SK-N-SH (cell line): ENCODE measurements at regions not wholly inside any gene's neighbourhood (a gene's known extent, or its start where the extent isn't known, plus 50 kb on each side); places are given as distances from the start of the nearest gene placed in this dataset.

Experiments
- CTCF ChIA-PET: fragments of 300-600, 350-600 bp; formaldehyde crosslinking; extraction: SDS; loops from one replicate; lab custom pipeline; 2021; lab: Yijun Ruan, JAX
- POLR2A ChIA-PET: fragments of 350-600 bp; sonication (Branson Sonifier 250); formaldehyde crosslinking; extraction: SDS; loops from one replicate; lab custom pipeline; 2020; ENCODE audit warnings: antibody characterized with exemption, inconsistent platforms; lab: Yijun Ruan, JAX
- DNase-seq: peaks from one replicate; pipeline ENCODE4 v3.0.0; 2012
- H2AFZ ChIP-seq: fragments of 200-600 bp; sonication (generic); 2 replicates; pipeline ENCODE4 v1.8.1; 2016; ENCODE audit warnings: antibody characterized with exemption, mild to moderate bottlenecking, low read depth
- H3F3A ChIP-seq: fragments of 200-600 bp; sonication (generic); replicated peaks from 2 replicates; pipeline ENCODE3; 2016; ENCODE audit warnings: antibody characterized with exemption, mild to moderate bottlenecking; ENCODE audit not compliant: insufficient read depth
- H3K27ac ChIP-seq, 2 experiments: fragments of 200-500 bp in 1 of 2; fragments of 200-600 bp in 1 of 2; sonication (Bioruptor generic) in 1 of 2; sonication (generic), shearing (Covaris generic) in 1 of 2; 2 replicates each; pipeline versions ENCODE4 v1.5.1 to v1.6.1; 2014 to 2016; ENCODE audit warnings: low read depth in 2 of 2, inconsistent platforms in 1 of 2, low read length in 1 of 2, mild to moderate bottlenecking in 1 of 2, mixed read lengths in 1 of 2
- H3K27me3 ChIP-seq: fragments of 200-600 bp; sonication (generic), shearing (Covaris generic); 2 replicates; pipeline ENCODE4 v1.6.1; 2016; ENCODE audit warnings: mixed run types; ENCODE audit not compliant: insufficient read depth
- H3K36me3 ChIP-seq, 2 experiments: fragments of 200-500 bp in 1 of 2; fragments of 200-600 bp in 1 of 2; sonication (Bioruptor generic) in 1 of 2; sonication (generic) in 1 of 2; replicated peaks in 1 of 2; 2 replicates each; pipeline versions ENCODE3 to v1.5.1; 2014 to 2016; ENCODE audit warnings: low read length in 1 of 2, mild to moderate bottlenecking in 1 of 2; ENCODE audit not compliant: insufficient read depth in 2 of 2, control insufficient read depth in 1 of 2
- H3K4me1 ChIP-seq, 2 experiments: fragments of 200-500 bp in 1 of 2; fragments of 200-600 bp in 1 of 2; sonication (Bioruptor generic) in 1 of 2; sonication (generic), shearing (Covaris generic) in 1 of 2; 2 replicates each; pipeline versions ENCODE4 v1.5.1 to v1.6.1; 2014 to 2016; ENCODE audit warnings: low read depth in 1 of 2, low read length in 1 of 2, mixed run types in 1 of 2; ENCODE audit not compliant: insufficient read depth in 2 of 2, control insufficient read depth in 1 of 2
- H3K4me2 ChIP-seq: fragments of 200-600 bp; sonication (generic), shearing (Covaris generic); 2 replicates; pipeline ENCODE4 v1.6.1; 2017; ENCODE audit warnings: mixed run types
- H3K4me3 ChIP-seq, 2 experiments: fragments of 200-500 bp in 1 of 2; fragments of 200-600 bp in 1 of 2; sonication (Bioruptor generic) in 1 of 2; sonication (generic), shearing (Covaris generic) in 1 of 2; 2 replicates each; pipeline versions ENCODE4 v1.5.1 to v1.8.1; 2014 to 2016; ENCODE audit warnings: low read depth in 2 of 2, inconsistent platforms in 1 of 2, low read length in 1 of 2, mild to moderate bottlenecking in 1 of 2, mixed read lengths in 1 of 2, moderate library complexity in 1 of 2
- H3K79me2 ChIP-seq: fragments of 200-600 bp; sonication (generic); 2 replicates; pipeline ENCODE4 v1.8.1; 2017; ENCODE audit warnings: mild to moderate bottlenecking; ENCODE audit not compliant: insufficient read depth
- H3K9ac ChIP-seq: fragments of 200-600 bp; sonication (generic); 2 replicates; pipeline ENCODE4 v1.6.1; 2017; ENCODE audit warnings: mixed run types
- H3K9me2 ChIP-seq: fragments of 200-600 bp; sonication (generic); 2 replicates; pipeline ENCODE4 v1.6.1; 2017; ENCODE audit warnings: mixed run types
- H3K9me3 ChIP-seq: fragments of 200-600 bp; sonication (generic); 2 replicates; pipeline ENCODE4 v1.6.1; 2017; ENCODE audit warnings: mixed run types, mild to moderate bottlenecking, moderate library complexity
- H4K20me1 ChIP-seq: fragments of 200-600 bp; sonication (generic); 2 replicates; pipeline ENCODE4 v1.6.1; 2017; ENCODE audit warnings: mild to moderate bottlenecking, mixed run types; ENCODE audit not compliant: insufficient read depth
- EP300 ChIP-seq, 2 experiments: IDR thresholded peaks; 2 replicates each; pipeline versions ENCODE4 v1.4.0 to v1.6.1; 2012; ENCODE audit warnings: borderline replicate concordance in 1 of 2, low read depth in 1 of 2, low read length in 1 of 2
- EZH2phosphoT487 ChIP-seq: fragments of 200-600 bp; sonication (generic); IDR thresholded peaks from 2 replicates; pipeline ENCODE4 v1.6.1; 2017; ENCODE audit warnings: low read depth, mixed run types, mild to moderate bottlenecking, antibody characterized with exemption, moderate library complexity, borderline replicate concordance
- FOXJ3 ChIP-seq: sonication (generic); formaldehyde crosslinking; IDR thresholded peaks from 2 replicates; pipeline ENCODE4 v1.5.1; 2020; ENCODE audit warnings: mild to moderate bottlenecking, missing genetic modification reagents
- GABPA ChIP-seq: IDR thresholded peaks from 2 replicates; pipeline ENCODE4 v1.4.0; 2012; ENCODE audit warnings: low read depth, mild to moderate bottlenecking
- GATA2 ChIP-seq: sonication (generic); formaldehyde crosslinking; IDR thresholded peaks from 2 replicates; pipeline ENCODE4 v1.5.0; 2020; ENCODE audit warnings: mild to moderate bottlenecking, missing genetic modification reagents
- JUND ChIP-seq: IDR thresholded peaks from 2 replicates; pipeline ENCODE4 v1.4.0; 2012
- MEF2A ChIP-seq: IDR thresholded peaks from 2 replicates; pipeline ENCODE4 v1.4.0; 2012; ENCODE audit warnings: low read depth, borderline replicate concordance
- MXI1 ChIP-seq: IDR thresholded peaks from 2 replicates; pipeline ENCODE4 v1.6.1; 2012; ENCODE audit warnings: mild to moderate bottlenecking, low read depth, low read length, improper control_type of control experiment
- RAD21 ChIP-seq: IDR thresholded peaks from 2 replicates; pipeline ENCODE4 v1.6.1; 2012; ENCODE audit warnings: mild to moderate bottlenecking, low read length
- RXRA ChIP-seq: IDR thresholded peaks from 2 replicates; pipeline ENCODE4 v1.4.0; 2012; ENCODE audit warnings: low read depth, mild to moderate bottlenecking, borderline replicate concordance
- WGBS: methylation state at CpG from one replicate; pipeline ENCODE4 v1.1.6; 2017; ENCODE audit warnings: low lambda C conversion rate; 5-methylcytosine and 5-hydroxymethylcytosine counted together

DNA sequence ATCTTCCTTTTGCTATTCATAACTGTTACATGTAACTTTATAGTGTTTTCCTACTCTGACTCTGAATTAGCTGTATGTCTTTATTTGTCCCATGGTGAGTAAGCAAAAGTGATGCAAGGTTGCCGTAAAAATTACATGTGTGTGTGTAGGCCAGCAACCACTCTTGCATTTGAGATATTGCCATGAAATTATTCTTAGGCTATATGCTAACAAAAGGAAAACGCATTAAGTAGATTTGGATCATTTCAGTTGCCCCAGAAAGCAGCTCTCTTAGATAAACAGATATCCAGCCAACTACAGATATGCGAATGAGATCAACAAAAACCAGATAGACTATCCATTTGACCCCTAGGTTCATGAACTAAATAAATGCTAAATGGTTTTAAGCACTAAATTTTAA is 73.6 kb downstream of the CYLC2 start:
- Histone ChIP-seq H3K79me2 (no peaks in the 10 kb centered on the region), H3K9ac (no peak overlapping the region), H3K9me3 (peaks cover 4% of the 10 kb centered on the region; the same call in 1 of the 2 replicates), H2AFZ (no peak overlapping the region), H3K4me2 (no peak overlapping the region), H3K27ac (no peak overlapping the region), H3K4me1 (no peaks in the 10 kb centered on the region), H4K20me1 (no peaks in the 10 kb centered on the region), H3K27me3 (no peaks in the 10 kb centered on the region), H3K4me3 (no peak overlapping the region), H3F3A (no peaks in the 10 kb centered on the region), H3K9me2 (no peaks in the 10 kb centered on the region), H3K36me3 (no peaks in the 10 kb centered on the region)
- POLR2A ChIA-PET = no interaction called here
- WGBS = 22% methylated on average over 3 of the region's 3 CpGs
- CTCF ChIA-PET = interaction anchor here (1.1 to 1.7 kb wide), 2 partner anchors 19 to 252 kb away, joined by 3 read pairs; no protein-coding TSS in a partner anchor
- TF ChIP-seq JUND (no peak), GABPA (no peak), EZH2phosphoT487 (no peak), GATA2 (peak; percentile 54; the same call in 1 of the 2 replicates), RAD21 (no peak)
- DNase-seq = no peak

DNA sequence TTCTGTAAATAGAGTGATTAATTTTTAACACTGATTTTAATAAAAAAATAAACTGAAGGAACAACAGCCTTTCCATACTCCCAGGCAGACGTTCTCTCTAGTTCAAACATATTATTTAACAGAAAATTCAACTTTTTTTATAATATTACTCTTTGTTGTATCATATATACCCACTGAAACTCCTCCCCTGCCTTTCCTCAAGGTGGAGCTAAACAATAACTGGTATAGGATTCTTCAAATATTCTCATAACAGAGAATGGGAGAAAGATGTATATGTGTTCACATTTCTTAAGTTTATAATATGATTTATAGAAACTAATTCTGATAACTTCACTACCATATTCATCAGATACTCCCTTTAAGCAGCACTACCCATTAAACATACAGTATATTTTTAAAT is 83.4 kb downstream of the CYLC2 start:
- Histone ChIP-seq H3K9me3 (no peaks in the 10 kb centered on the region), H3K9ac (no peak overlapping the region), H4K20me1 (no peaks in the 10 kb centered on the region), H3K4me1 (no peaks in the 10 kb centered on the region), H3K79me2 (no peaks in the 10 kb centered on the region), H3F3A (no peaks in the 10 kb centered on the region), H2AFZ (no peak overlapping the region), H3K9me2 (no peaks in the 10 kb centered on the region), H3K27ac (no peak overlapping the region), H3K27me3 (no peaks in the 10 kb centered on the region), H3K4me2 (no peak overlapping the region), H3K36me3 (no peaks in the 10 kb centered on the region), H3K4me3 (no peak overlapping the region)
- TF ChIP-seq MEF2A (no peak), RAD21 (peak; percentile 56), EP300 (IDR thresholded peaks at IDR 0.05; ENCODE audit: borderline replicate concordance in 1 of 2, low read depth in 1 of 2, low read length in 1 of 2) (no peak), MXI1 (no peak), RXRA (no peak)
- 0% methylated on average over 1 of the region's 1 CpG for WGBS
- CTCF ChIA-PET = no interaction called here
- DNase-seq = no peak
- POLR2A ChIA-PET = no interaction called here

DNA sequence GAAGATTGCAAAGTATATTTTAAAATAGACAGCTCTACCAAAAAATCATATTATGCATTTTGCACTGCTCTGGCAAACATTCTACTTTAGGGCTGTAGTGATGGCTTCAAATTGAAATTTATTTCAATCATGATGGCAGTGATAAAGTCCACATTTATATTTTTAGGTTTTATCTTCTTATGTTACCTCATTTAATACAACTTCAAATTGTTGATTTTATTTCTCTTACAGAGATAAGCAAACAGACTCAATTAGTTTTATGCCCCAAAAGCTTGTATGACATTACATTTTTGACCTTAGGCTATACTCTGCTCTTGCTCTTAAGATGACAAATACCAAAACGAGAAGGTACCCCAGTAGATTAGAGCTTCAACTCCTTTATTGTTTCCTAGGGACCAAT is 87.4 kb downstream of the CYLC2 start:
- Histone ChIP-seq H3K27me3 (no peaks in the 10 kb centered on the region), H3K4me3 (no peak overlapping the region), H3K4me1 (no peaks in the 10 kb centered on the region), H3K27ac (no peak overlapping the region), H3K79me2 (no peaks in the 10 kb centered on the region), H3K9me2 (no peaks in the 10 kb centered on the region), H2AFZ (no peak overlapping the region), H3F3A (no peaks in the 10 kb centered on the region), H3K9me3 (no peaks in the 10 kb centered on the region), H3K36me3 (no peaks in the 10 kb centered on the region), H3K9ac (no peak overlapping the region), H4K20me1 (no peaks in the 10 kb centered on the region), H3K4me2 (no peak overlapping the region)
- ChIA-PET CTCF (no interaction called here), POLR2A (no interaction called here)
- 0% methylated on average over 1 of the region's 1 CpG for WGBS
- TF ChIP-seq FOXJ3 (CRISPR knock-in tag) (no peak), GATA2 (peak; percentile 90), JUND (no peak)
- DNase-seq = peak; percentile 6
